Astrocyte (in vitro differentiated cells and primary cell): ENCODE measurements at regions not wholly inside any gene's neighbourhood (a gene's known extent, or its start where the extent isn't known, plus 50 kb on each side); places are given as distances from the start of the nearest gene placed in this dataset.

ENCODE experiments used
- CTCF ChIP-seq: IDR thresholded peaks from 2 replicates; pipeline ENCODE4 v1.5.1; 2011; ENCODE audit warnings: low read depth, mild to moderate bottlenecking, inconsistent platforms, low read length, moderate library complexity; ENCODE audit not compliant: insufficient read depth
- EZH2 ChIP-seq: IDR thresholded peaks from 2 replicates; pipeline ENCODE4 v1.6.1; 2012; ENCODE audit warnings: mild to moderate bottlenecking, low read length, inconsistent platforms; ENCODE audit not compliant: insufficient read depth

GRCh38 chr10:78552261-78552811 lies 516.4 kb upstream of the ZMIZ1 start:
- TF ChIP-seq CTCF: no peak
- TF ChIP-seq EZH2: no peak
